ENCODE measurements at regions not wholly inside any gene's neighbourhood (a gene's known extent, or its start where the extent isn't known, plus 50 kb on each side); places are given as distances from the start of the nearest gene placed in this dataset.

DNA sequence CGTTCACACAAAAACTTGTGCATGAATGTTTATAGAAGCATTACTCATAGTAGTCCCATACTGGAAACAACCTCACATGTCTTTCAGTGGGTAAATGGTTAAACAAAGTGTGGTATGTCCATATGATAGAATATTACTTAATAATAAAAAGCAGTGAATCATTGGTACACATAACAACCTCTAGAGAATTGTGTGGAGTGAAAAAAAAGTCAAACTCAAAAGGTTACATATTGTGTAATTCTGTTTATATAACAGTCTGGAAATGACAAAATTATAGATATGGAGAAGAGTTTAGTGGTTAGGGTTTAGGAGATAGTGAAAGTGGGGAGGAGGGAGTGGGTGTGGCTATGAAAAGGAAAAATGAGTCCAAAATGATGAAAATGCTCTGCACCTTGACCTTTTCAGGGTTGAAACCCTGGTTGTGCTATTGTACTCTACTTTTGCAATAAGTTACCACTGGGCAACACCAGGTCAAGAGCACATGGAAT is 243.4 kb upstream of the DDI1 start:
- Histone ChIP-seq H3K4me1 (no peaks in the 10 kb centered on the region), H3K4me3 (no peak overlapping the region), H3K9me3 (no peaks in the 10 kb centered on the region), H3K27me3 (ENCODE audit: low read depth) (no peaks in the 10 kb centered on the region), H3K27ac (no peak overlapping the region), H3K36me3 (no peaks in the 10 kb centered on the region)
- DNase-seq (no peak), ATAC-seq (no peak)
- intact Hi-C loops (cut with DNase I), result no loop called here
- TF ChIP-seq, protein P1, sequence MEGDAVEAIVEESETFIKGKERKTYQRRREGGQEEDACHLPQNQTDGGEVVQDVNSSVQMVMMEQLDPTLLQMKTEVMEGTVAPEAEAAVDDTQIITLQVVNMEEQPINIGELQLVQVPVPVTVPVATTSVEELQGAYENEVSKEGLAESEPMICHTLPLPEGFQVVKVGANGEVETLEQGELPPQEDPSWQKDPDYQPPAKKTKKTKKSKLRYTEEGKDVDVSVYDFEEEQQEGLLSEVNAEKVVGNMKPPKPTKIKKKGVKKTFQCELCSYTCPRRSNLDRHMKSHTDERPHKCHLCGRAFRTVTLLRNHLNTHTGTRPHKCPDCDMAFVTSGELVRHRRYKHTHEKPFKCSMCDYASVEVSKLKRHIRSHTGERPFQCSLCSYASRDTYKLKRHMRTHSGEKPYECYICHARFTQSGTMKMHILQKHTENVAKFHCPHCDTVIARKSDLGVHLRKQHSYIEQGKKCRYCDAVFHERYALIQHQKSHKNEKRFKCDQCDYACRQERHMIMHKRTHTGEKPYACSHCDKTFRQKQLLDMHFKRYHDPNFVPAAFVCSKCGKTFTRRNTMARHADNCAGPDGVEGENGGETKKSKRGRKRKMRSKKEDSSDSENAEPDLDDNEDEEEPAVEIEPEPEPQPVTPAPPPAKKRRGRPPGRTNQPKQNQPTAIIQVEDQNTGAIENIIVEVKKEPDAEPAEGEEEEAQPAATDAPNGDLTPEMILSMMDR (IDR thresholded peaks at IDR 0.05), result no peak

- H3K4me1 ChIP-seq, result no peaks in the 10 kb centered on the region
- H3K27me3 ChIP-seq (ENCODE audit: low read depth), result no peaks in the 10 kb centered on the region
- no peak for ATAC-seq
- no peaks in the 10 kb centered on the region for H3K36me3 ChIP-seq
- H3K9me3 ChIP-seq, result no peaks in the 10 kb centered on the region
- TF ChIP-seq, protein P1 (IDR thresholded peaks at IDR 0.05), result no peak
- H3K4me3 ChIP-seq, result no peak overlapping the region
- intact Hi-C loops (cut with DNase I), result no loop called here
- no peak overlapping the region for H3K27ac ChIP-seq
- DNase-seq, result no peak
These were observed 242.2 kb upstream of the DDI1 start for GRCh38 chr11:103794262-103794661.

- ATAC-seq, result peak; percentile 28 to 72
- Histone ChIP-seq H3K9me3 (no peaks in the 10 kb centered on the region), H3K4me3 (no peak overlapping the region), H3K4me1 (no peaks in the 10 kb centered on the region), H3K27me3 (ENCODE audit: low read depth) (no peaks in the 10 kb centered on the region), H3K27ac (no peak overlapping the region), H3K36me3 (no peaks in the 10 kb centered on the region)
- DNase-seq, result no peak
- intact Hi-C loops (cut with DNase I), result no loop called here
- TF ChIP-seq, protein P1 (IDR thresholded peaks at IDR 0.05), result no peak
These were observed 238.4 kb upstream of the DDI1 start for GRCh38 chr11:103798026-103798425.

- intact Hi-C loops (cut with DNase I), result no loop called here
- no peak overlapping the region for H3K4me3 ChIP-seq
- ATAC-seq (no peak), DNase-seq (no peak)
- H3K4me1 ChIP-seq, result no peaks in the 10 kb centered on the region
- no peaks in the 10 kb centered on the region for H3K27me3 ChIP-seq (ENCODE audit: low read depth)
- H3K9me3 ChIP-seq, result no peaks in the 10 kb centered on the region
- no peaks in the 10 kb centered on the region for H3K36me3 ChIP-seq
- H3K27ac ChIP-seq, result no peak overlapping the region
- TF ChIP-seq, protein P1 (IDR thresholded peaks at IDR 0.05), result no peak
These were observed 238.0 kb upstream of the DDI1 start for GRCh38 chr11:103798446-103798845.

DNA sequence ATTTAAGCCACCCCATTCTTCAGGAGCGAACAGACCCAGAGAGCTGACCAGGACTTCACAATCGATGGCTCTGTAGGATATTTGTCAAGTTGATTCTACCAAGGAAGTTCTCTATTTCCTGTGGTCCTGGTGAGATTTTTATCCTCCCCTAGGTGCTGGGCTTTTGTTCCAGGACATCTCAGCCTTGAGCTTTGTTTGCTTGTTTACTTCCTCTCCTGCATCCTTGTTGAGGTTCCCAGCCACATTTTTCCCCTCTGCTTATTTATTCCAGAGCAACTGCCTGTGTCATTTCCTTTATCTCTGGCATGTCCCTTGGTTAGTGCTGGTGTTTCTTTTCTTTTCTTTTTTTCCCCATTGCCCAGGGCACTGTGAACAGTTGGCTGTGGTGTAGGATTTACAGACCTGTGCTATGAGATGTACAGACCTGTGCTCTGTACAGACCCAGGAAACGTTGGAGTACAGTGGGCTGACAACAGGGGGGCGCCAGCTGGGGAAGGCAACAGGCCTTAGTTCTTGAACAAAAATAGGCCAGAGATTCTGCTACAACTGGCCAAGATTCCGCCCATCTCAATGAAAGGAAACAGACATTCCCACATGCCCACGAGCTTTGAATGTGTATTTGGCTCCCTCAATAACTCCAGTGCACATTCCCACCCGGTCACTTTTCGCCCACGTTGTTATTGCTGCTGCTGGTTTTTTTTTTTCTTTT is 235.9 kb upstream of the DDI1 start:
- no peaks in the 10 kb centered on the region for H3K27me3 ChIP-seq (ENCODE audit: low read depth)
- no peaks in the 10 kb centered on the region for H3K4me1 ChIP-seq
- H3K4me3 ChIP-seq, result no peak overlapping the region
- TF ChIP-seq, protein P1 (IDR thresholded peaks at IDR 0.05), result no peak
- ATAC-seq (no peak), DNase-seq (no peak)
- H3K36me3 ChIP-seq, result no peaks in the 10 kb centered on the region
- intact Hi-C loops (cut with DNase I), result no loop called here
- no peak overlapping the region for H3K27ac ChIP-seq
- no peaks in the 10 kb centered on the region for H3K9me3 ChIP-seq
